Astrocyte (in vitro differentiated cells and primary cell): ENCODE measurements at regions not wholly inside any gene's neighbourhood (a gene's known extent, or its start where the extent isn't known, plus 50 kb on each side); places are given as distances from the start of the nearest gene placed in this dataset.
"Not testable (repeated sequence)": the region's sequence is repeated elsewhere in the genome, so short reads cannot be mapped to it uniquely, and the experiment has no call there.

Source experiments
- EZH2 ChIP-seq: IDR thresholded peaks from 2 replicates; pipeline ENCODE4 v1.6.1; 2012; ENCODE audit warnings: mild to moderate bottlenecking, low read length, inconsistent platforms; ENCODE audit not compliant: insufficient read depth
- TF ChIP-seq, protein P1 (sequence below): IDR thresholded peaks from 2 replicates; pipeline ENCODE4 v1.5.1; 2011; ENCODE audit warnings: low read depth, mild to moderate bottlenecking, inconsistent platforms, low read length, moderate library complexity; ENCODE audit not compliant: insufficient read depth

DNA sequence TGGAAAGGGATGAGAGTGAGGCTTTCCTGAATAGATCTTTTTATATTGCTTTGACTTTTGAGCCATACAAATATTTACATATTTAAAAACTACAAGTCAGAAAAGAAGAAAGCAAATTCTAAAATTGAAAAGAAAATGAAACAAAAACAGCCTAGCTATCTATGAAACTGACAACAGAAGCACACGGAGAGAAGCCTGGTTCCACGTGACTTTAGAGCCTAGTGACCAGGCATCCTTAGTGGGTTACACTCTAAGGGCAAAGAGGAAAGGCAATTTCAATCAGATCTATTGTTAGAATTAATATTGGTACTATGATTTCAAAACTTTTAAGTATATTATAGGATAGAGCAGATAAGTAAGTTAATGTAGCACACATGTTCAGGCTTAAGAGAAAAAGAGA, 185.0 kb downstream of the KLRB1 start:
- TF ChIP-seq, protein P1, sequence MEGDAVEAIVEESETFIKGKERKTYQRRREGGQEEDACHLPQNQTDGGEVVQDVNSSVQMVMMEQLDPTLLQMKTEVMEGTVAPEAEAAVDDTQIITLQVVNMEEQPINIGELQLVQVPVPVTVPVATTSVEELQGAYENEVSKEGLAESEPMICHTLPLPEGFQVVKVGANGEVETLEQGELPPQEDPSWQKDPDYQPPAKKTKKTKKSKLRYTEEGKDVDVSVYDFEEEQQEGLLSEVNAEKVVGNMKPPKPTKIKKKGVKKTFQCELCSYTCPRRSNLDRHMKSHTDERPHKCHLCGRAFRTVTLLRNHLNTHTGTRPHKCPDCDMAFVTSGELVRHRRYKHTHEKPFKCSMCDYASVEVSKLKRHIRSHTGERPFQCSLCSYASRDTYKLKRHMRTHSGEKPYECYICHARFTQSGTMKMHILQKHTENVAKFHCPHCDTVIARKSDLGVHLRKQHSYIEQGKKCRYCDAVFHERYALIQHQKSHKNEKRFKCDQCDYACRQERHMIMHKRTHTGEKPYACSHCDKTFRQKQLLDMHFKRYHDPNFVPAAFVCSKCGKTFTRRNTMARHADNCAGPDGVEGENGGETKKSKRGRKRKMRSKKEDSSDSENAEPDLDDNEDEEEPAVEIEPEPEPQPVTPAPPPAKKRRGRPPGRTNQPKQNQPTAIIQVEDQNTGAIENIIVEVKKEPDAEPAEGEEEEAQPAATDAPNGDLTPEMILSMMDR: not testable (repeated sequence)
- not testable (repeated sequence) for TF ChIP-seq EZH2
